Parathyroid adenoma (tissue), 2 donors: ENCODE measurements at regions not wholly inside any gene's neighbourhood (a gene's known extent, or its start where the extent isn't known, plus 50 kb on each side); places are given as distances from the start of the nearest gene placed in this dataset.
"Not testable (repeated sequence)": the region's sequence is repeated elsewhere in the genome, so short reads cannot be mapped to it uniquely, and the experiment has no call there.

Experiments used
- H2AFZ ChIP-seq: fragments of 300-600 bp; sonication (generic); one replicate; pipeline ENCODE4 v1.7.0; 2017; ENCODE audit warnings: antibody characterized with exemption, mild to moderate bottlenecking
- H3K27ac ChIP-seq: fragments of 300-600 bp; sonication (generic); one replicate; pipeline ENCODE4 v1.7.0; 2017
- H3K27me3 ChIP-seq: fragments of 300-600 bp; sonication (generic); one replicate; pipeline ENCODE4 v1.7.0; 2017; ENCODE audit warnings: low read length; ENCODE audit not compliant: control insufficient read depth, insufficient read depth
- H3K36me3 ChIP-seq: fragments of 300-600 bp; sonication (generic); one replicate; pipeline ENCODE4 v1.7.0; 2017; ENCODE audit warnings: low read length; ENCODE audit not compliant: control insufficient read depth, insufficient read depth
- H3K4me1 ChIP-seq: fragments of 300-600 bp; sonication (generic); one replicate; pipeline ENCODE4 v1.7.0; 2017; ENCODE audit warnings: control low read depth
- H3K4me2 ChIP-seq: fragments of 300-600 bp; sonication (generic); one replicate; pipeline ENCODE4 v1.7.0; 2017; ENCODE audit warnings: low read length
- H3K4me3 ChIP-seq: fragments of 300-600 bp; sonication (generic); one replicate; pipeline ENCODE4 v1.7.0; 2017; ENCODE audit warnings: low read depth, low read length
- H3K79me2 ChIP-seq: fragments of 300-600 bp; sonication (generic); one replicate; pipeline ENCODE4 v1.7.0; 2017; ENCODE audit warnings: control low read depth
- H3K9ac ChIP-seq: fragments of 300-600 bp; sonication (generic); one replicate; pipeline ENCODE4 v1.7.0; 2017; ENCODE audit warnings: mild to moderate bottlenecking
- H3K9me3 ChIP-seq: fragments of 300-600 bp; sonication (generic); one replicate; pipeline ENCODE4 v1.7.0; 2017; ENCODE audit warnings: low read length; ENCODE audit not compliant: control insufficient read depth
- CTCF ChIP-seq: fragments of 300-600 bp; sonication (generic); IDR thresholded peaks from one replicate; pipeline ENCODE4 v1.7.0; 2017; ENCODE audit warnings: antibody characterized with exemption, mild to moderate bottlenecking
- donor health status: primary hyperparathyroidism.

GRCh38 chr14:55911776-55912175, 206.4 kb upstream of the PELI2 start:
- H3K4me2 ChIP-seq: no peak overlapping the region
- no peaks in the 10 kb centered on the region for H3K9me3 ChIP-seq
- no peak overlapping the region for H3K9ac ChIP-seq
- H3K36me3 ChIP-seq: no peaks in the 10 kb centered on the region
- H3K4me3 ChIP-seq: no peak overlapping the region
- no peaks in the 10 kb centered on the region for H3K79me2 ChIP-seq
- no peaks in the 10 kb centered on the region for H3K4me1 ChIP-seq
- H2AFZ ChIP-seq: no peak overlapping the region
- no peaks in the 10 kb centered on the region for H3K27me3 ChIP-seq
- TF ChIP-seq CTCF: no peak
- H3K27ac ChIP-seq: no peak overlapping the region

GRCh38 chr14:55912344-55912743, 205.9 kb upstream of the PELI2 start:
- H3K27me3 ChIP-seq: no peaks in the 10 kb centered on the region
- H2AFZ ChIP-seq: no peak overlapping the region
- H3K4me3 ChIP-seq: no peak overlapping the region
- no peak overlapping the region for H3K4me2 ChIP-seq
- no peaks in the 10 kb centered on the region for H3K79me2 ChIP-seq
- no peak overlapping the region for H3K9ac ChIP-seq
- no peak overlapping the region for H3K27ac ChIP-seq
- TF ChIP-seq CTCF: no peak
- H3K36me3 ChIP-seq: no peaks in the 10 kb centered on the region
- H3K9me3 ChIP-seq: no peaks in the 10 kb centered on the region
- no peaks in the 10 kb centered on the region for H3K4me1 ChIP-seq

GRCh38 chr14:55913324-55914025, 204.7 kb upstream of the PELI2 start:
- Histone ChIP-seq H2AFZ (no peak overlapping the region), H3K27me3 (no peaks in the 10 kb centered on the region), H3K79me2 (no peaks in the 10 kb centered on the region), H3K4me2 (no peak overlapping the region), H3K4me1 (no peaks in the 10 kb centered on the region), H3K27ac (no peak overlapping the region), H3K9me3 (no peaks in the 10 kb centered on the region), H3K36me3 (no peaks in the 10 kb centered on the region), H3K9ac (no peak overlapping the region), H3K4me3 (no peak overlapping the region)
- no peak for TF ChIP-seq CTCF

- Histone ChIP-seq H3K4me2 (no peak overlapping the region), H3K4me1 (no peaks in the 10 kb centered on the region), H3K36me3 (no peaks in the 10 kb centered on the region), H3K4me3 (no peak overlapping the region), H3K9ac (no peak overlapping the region), H3K9me3 (no peaks in the 10 kb centered on the region), H2AFZ (no peak overlapping the region), H3K27me3 (no peaks in the 10 kb centered on the region), H3K27ac (no peak overlapping the region), H3K79me2 (no peaks in the 10 kb centered on the region)
- TF ChIP-seq CTCF: no peak
These were observed 203.4 kb upstream of the PELI2 start for GRCh38 chr14:55914771-55915170.

GRCh38 chr14:55915456-55915855, 202.8 kb upstream of the PELI2 start:
- no peak for TF ChIP-seq CTCF
- Histone ChIP-seq H3K4me2 (no peak overlapping the region), H3K36me3 (no peaks in the 10 kb centered on the region), H3K27ac (no peak overlapping the region), H3K4me3 (no peak overlapping the region), H3K9ac (no peak overlapping the region), H3K4me1 (no peaks in the 10 kb centered on the region), H2AFZ (no peak overlapping the region), H3K79me2 (no peaks in the 10 kb centered on the region), H3K27me3 (no peaks in the 10 kb centered on the region), H3K9me3 (no peaks in the 10 kb centered on the region)

GRCh38 chr14:55919800-55920199, 198.4 kb upstream of the PELI2 start:
- H3K9me3 ChIP-seq, H3K27ac ChIP-seq, H3K4me2 ChIP-seq, H3K79me2 ChIP-seq, H3K4me3 ChIP-seq, H3K4me1 ChIP-seq, H2AFZ ChIP-seq, H3K36me3 ChIP-seq, H3K9ac ChIP-seq, H3K27me3 ChIP-seq: not testable (repeated sequence)
